GM04503 (cell line): ENCODE measurements at regions not wholly inside any gene's neighbourhood (a gene's known extent, or its start where the extent isn't known, plus 50 kb on each side); places are given as distances from the start of the nearest gene placed in this dataset.
"Not testable (repeated sequence)": the region's sequence is repeated elsewhere in the genome, so short reads cannot be mapped to it uniquely, and the experiment has no call there.

Experiments used
- DNase-seq: peaks from one replicate; pipeline ENCODE4 v3.0.0-alpha.2; 2012; ENCODE audit warnings: low read depth

GRCh38 chr13:80551650-80552497 lies 210.9 kb upstream of the SPRY2 start:
- DNase-seq = no peak

- no peak for DNase-seq
Measured at GRCh38 chr13:80550971-80551441, 210.1 kb upstream of the SPRY2 start.

GRCh38 chr13:80548915-80549314 lies 208.0 kb upstream of the SPRY2 start:
- no peak for DNase-seq

- DNase-seq = no peak
Measured at GRCh38 chr13:80547885-80548825, 207.2 kb upstream of the SPRY2 start.

- no peak for DNase-seq
Measured at GRCh38 chr13:80547341-80547740, 206.4 kb upstream of the SPRY2 start.

- DNase-seq = no peak
Measured at GRCh38 chr13:80533175-80533574, 192.2 kb upstream of the SPRY2 start.

GRCh38 chr13:80530902-80531301 lies 190.0 kb upstream of the SPRY2 start:
- DNase-seq = no peak

- DNase-seq = no peak
Measured at GRCh38 chr13:80530191-80530590, 189.3 kb upstream of the SPRY2 start.

GRCh38 chr13:80529734-80530133 lies 188.8 kb upstream of the SPRY2 start:
- no peak for DNase-seq

GRCh38 chr13:80528733-80529132 lies 187.8 kb upstream of the SPRY2 start:
- no peak for DNase-seq

GRCh38 chr13:80527400-80527799 lies 186.5 kb upstream of the SPRY2 start:
- no peak for DNase-seq

- DNase-seq = no peak
Measured at GRCh38 chr13:80524447-80525215, 183.7 kb upstream of the SPRY2 start.

- no peak for DNase-seq
Measured at GRCh38 chr13:80523134-80523533, 182.2 kb upstream of the SPRY2 start.

- not testable (repeated sequence) for DNase-seq
Measured at GRCh38 chr13:80522463-80522862, 181.5 kb upstream of the SPRY2 start.

- no peak for DNase-seq
Measured at GRCh38 chr13:80516818-80517348, 176.0 kb upstream of the SPRY2 start.

GRCh38 chr13:80515296-80515695 lies 174.4 kb upstream of the SPRY2 start:
- DNase-seq = no peak

- no peak for DNase-seq
Measured at GRCh38 chr13:80513196-80513595, 172.3 kb upstream of the SPRY2 start.

GRCh38 chr13:80510686-80511085 lies 169.8 kb upstream of the SPRY2 start:
- DNase-seq = no peak

- DNase-seq = no peak
Measured at GRCh38 chr13:80509264-80509663, 168.3 kb upstream of the SPRY2 start.

GRCh38 chr13:80508031-80508430 lies 167.1 kb upstream of the SPRY2 start:
- no peak for DNase-seq

- no peak for DNase-seq
Measured at GRCh38 chr13:80504453-80504852, 163.5 kb upstream of the SPRY2 start.

GRCh38 chr13:80502359-80502758 lies 161.4 kb upstream of the SPRY2 start:
- no peak for DNase-seq
